ENCODE measurements at regions not wholly inside any gene's neighbourhood (a gene's known extent, or its start where the extent isn't known, plus 50 kb on each side); places are given as distances from the start of the nearest gene placed in this dataset.

DNA sequence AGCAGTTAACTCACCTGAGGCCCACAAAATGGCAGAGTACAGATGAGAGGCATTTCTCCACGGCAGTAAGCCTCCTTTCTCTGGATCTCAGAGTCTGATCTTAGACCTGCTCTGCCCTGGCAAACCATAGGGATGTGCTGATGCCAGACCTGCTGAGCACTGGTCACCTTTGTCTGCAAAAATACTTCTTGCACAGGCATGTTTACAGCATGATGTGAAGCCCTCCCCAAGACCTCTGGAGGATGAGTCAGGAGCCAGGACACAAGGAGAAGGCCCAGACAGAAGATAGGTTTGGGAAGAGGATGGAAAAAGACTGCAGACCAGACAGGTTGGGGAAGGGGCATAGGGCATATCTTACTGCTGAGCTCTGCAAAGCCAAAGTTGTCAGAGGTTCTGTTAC, 426.6 kb downstream of the PMP22 start:
- TF ChIP-seq, protein P1, sequence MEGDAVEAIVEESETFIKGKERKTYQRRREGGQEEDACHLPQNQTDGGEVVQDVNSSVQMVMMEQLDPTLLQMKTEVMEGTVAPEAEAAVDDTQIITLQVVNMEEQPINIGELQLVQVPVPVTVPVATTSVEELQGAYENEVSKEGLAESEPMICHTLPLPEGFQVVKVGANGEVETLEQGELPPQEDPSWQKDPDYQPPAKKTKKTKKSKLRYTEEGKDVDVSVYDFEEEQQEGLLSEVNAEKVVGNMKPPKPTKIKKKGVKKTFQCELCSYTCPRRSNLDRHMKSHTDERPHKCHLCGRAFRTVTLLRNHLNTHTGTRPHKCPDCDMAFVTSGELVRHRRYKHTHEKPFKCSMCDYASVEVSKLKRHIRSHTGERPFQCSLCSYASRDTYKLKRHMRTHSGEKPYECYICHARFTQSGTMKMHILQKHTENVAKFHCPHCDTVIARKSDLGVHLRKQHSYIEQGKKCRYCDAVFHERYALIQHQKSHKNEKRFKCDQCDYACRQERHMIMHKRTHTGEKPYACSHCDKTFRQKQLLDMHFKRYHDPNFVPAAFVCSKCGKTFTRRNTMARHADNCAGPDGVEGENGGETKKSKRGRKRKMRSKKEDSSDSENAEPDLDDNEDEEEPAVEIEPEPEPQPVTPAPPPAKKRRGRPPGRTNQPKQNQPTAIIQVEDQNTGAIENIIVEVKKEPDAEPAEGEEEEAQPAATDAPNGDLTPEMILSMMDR (IDR thresholded peaks at IDR 0.05; ENCODE audit: low read depth, low read length), result no peak
- no peak for TF ChIP-seq EZH2phosphoT487 (IDR thresholded peaks at IDR 0.05; ENCODE audit: low read depth)
